Hepatocyte (in vitro differentiated cells): ENCODE measurements at regions not wholly inside any gene's neighbourhood (a gene's known extent, or its start where the extent isn't known, plus 50 kb on each side); places are given as distances from the start of the nearest gene placed in this dataset.

Experiments
- DNase-seq: peaks from one replicate; pipeline ENCODE4 v3.0.0-alpha.2; 2016; ENCODE audit warnings: low spot score
- H2AFZ ChIP-seq: fragments of 200-600 bp; sonication (generic); 2 replicates; pipeline ENCODE4 v1.6.0; 2016; ENCODE audit warnings: antibody characterized with exemption, mild to moderate bottlenecking
- H3K27ac ChIP-seq: fragments of 200-600 bp; sonication (generic); 2 replicates; pipeline ENCODE4 v1.5.1; 2016; ENCODE audit warnings: mild to moderate bottlenecking
- H3K27me3 ChIP-seq: fragments of 200-600 bp; sonication (generic); 2 replicates; pipeline ENCODE4 v1.6.1; 2016
- H3K36me3 ChIP-seq: fragments of 200-600 bp; sonication (generic); replicated peaks from 2 replicates; pipeline ENCODE4 v1.5.1; 2016; ENCODE audit warnings: low read depth; ENCODE audit not compliant: insufficient read depth
- H3K4me1 ChIP-seq: fragments of 200-600 bp; sonication (generic); 2 replicates; pipeline ENCODE4 v1.5.1; 2016; ENCODE audit warnings: mild to moderate bottlenecking, moderate library complexity; ENCODE audit not compliant: insufficient read depth
- H3K4me2 ChIP-seq: fragments of 200-600 bp; sonication (generic); 2 replicates; pipeline ENCODE4 v1.6.0; 2016
- H3K4me3 ChIP-seq: fragments of 200-600 bp; sonication (generic); 2 replicates; pipeline ENCODE4 v1.5.1; 2016; ENCODE audit warnings: mild to moderate bottlenecking
- H3K79me2 ChIP-seq: fragments of 200-600 bp; sonication (generic); 2 replicates; pipeline ENCODE4 v1.6.0; 2017; ENCODE audit warnings: mild to moderate bottlenecking
- H3K9me2 ChIP-seq: fragments of 200-600 bp; sonication (generic); replicated peaks from 2 replicates; pipeline ENCODE4 v1.6.0; 2017; ENCODE audit warnings: mild to moderate bottlenecking; ENCODE audit not compliant: insufficient read depth
- H3K9me3 ChIP-seq: fragments of 200-600 bp; sonication (generic); 2 replicates; pipeline ENCODE4 v1.5.1; 2016; ENCODE audit warnings: low read depth, mild to moderate bottlenecking
- H4K20me1 ChIP-seq: fragments of 200-600 bp; sonication (generic); 2 replicates; pipeline ENCODE4 v1.6.0; 2016; ENCODE audit warnings: mild to moderate bottlenecking; ENCODE audit not compliant: insufficient read depth, poor library complexity, severe bottlenecking
- EZH2 ChIP-seq: fragments of 200-600 bp; sonication (generic); IDR thresholded peaks from 2 replicates; pipeline ENCODE4 v1.6.1; 2016; ENCODE audit warnings: antibody characterized with exemption, mild to moderate bottlenecking, borderline replicate concordance
- EZH2phosphoT487 ChIP-seq: fragments of 200-600 bp; sonication (generic); IDR thresholded peaks from one replicate; pipeline ENCODE4 v1.6.1; 2018; ENCODE audit warnings: antibody characterized with exemption, mild to moderate bottlenecking, low read depth, moderate library complexity; ENCODE audit not compliant: unreplicated experiment, severe bottlenecking
- WGBS: methylation state at CpG from one replicate; pipeline ENCODE4 v1.1.6; 2016; ENCODE audit warnings: low lambda C conversion rate; ENCODE audit errors: missing lambda C conversion rate; 5-methylcytosine and 5-hydroxymethylcytosine counted together
- TF ChIP-seq, protein P1 (sequence below): fragments of 200-600 bp; sonication (generic); IDR thresholded peaks from 2 replicates; pipeline ENCODE4 v1.5.1; 2016; ENCODE audit warnings: antibody characterized with exemption, mild to moderate bottlenecking; ENCODE audit not compliant: poor library complexity

DNA sequence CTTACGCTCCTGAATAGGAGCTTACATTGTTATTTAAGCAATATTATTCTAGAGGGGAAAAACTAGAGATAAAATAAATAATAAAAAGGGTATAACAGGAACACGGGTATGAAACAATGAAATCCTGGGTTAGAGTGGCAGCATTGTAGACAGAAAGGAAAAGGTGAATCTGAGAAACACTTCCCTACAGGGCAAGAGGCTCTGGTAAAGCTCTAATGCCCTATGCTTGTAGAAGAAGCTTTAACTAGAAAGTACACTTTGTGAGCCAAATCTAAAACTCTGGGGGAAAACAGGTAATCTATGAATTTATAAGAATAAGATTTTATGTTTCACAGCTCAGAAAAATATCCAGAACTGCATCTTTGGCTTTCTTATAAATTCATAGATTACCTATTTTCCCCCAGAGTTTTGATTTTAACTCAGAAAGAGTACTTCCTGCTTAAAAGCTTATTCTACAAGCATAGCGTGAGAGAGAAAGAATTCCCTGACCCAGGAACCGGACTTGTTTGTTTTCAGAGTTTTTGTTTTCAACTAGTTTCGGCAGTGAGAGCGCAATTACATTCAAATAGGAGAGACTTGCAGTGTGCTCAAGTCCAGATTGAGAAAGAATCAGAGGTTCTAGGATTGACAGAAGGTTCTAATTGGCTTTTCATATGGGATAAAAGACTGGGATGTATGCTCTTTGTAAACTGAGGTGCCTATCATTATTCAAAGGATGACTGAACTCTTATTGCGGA is 651.0 kb upstream of the RORB start:
- no peak overlapping the region for H3K4me2 ChIP-seq
- no peak overlapping the region for H3K27ac ChIP-seq
- no peak for DNase-seq
- H3K9me3 ChIP-seq = no peaks in the 10 kb centered on the region
- no peaks in the 10 kb centered on the region for H3K9me2 ChIP-seq
- H3K79me2 ChIP-seq = no peaks in the 10 kb centered on the region
- TF ChIP-seq EZH2 (no peak), EZH2phosphoT487 (no peak)
- TF ChIP-seq, protein P1, sequence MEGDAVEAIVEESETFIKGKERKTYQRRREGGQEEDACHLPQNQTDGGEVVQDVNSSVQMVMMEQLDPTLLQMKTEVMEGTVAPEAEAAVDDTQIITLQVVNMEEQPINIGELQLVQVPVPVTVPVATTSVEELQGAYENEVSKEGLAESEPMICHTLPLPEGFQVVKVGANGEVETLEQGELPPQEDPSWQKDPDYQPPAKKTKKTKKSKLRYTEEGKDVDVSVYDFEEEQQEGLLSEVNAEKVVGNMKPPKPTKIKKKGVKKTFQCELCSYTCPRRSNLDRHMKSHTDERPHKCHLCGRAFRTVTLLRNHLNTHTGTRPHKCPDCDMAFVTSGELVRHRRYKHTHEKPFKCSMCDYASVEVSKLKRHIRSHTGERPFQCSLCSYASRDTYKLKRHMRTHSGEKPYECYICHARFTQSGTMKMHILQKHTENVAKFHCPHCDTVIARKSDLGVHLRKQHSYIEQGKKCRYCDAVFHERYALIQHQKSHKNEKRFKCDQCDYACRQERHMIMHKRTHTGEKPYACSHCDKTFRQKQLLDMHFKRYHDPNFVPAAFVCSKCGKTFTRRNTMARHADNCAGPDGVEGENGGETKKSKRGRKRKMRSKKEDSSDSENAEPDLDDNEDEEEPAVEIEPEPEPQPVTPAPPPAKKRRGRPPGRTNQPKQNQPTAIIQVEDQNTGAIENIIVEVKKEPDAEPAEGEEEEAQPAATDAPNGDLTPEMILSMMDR = no peak
- no peak overlapping the region for H3K4me3 ChIP-seq
- 56% methylated on average over 7 of the region's 7 CpGs for WGBS
- no peak overlapping the region for H2AFZ ChIP-seq
- H3K27me3 ChIP-seq = no peaks in the 10 kb centered on the region
- H3K36me3 ChIP-seq = no peaks in the 10 kb centered on the region
- H4K20me1 ChIP-seq = no peaks in the 10 kb centered on the region
- H3K4me1 ChIP-seq = no peaks in the 10 kb centered on the region

DNA sequence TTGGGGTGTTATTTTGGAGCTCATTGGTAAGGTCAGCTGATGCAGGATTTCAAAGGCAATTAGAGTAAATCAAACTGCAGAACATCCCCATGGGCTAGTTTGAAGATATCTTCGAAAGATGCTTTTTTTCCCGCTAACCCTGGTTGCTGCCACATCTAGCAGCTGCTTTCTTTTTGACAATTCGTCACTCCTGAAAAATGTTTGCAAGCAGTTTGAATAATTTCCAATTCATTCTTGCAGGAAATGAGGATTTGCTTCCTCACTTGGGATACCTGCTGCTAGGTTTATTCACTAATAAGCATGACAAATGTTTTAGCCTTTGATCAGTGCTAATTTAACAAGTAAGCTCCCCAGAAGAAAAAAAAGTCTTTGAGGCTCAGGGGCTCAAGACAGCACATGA is 649.6 kb upstream of the RORB start:
- no peak overlapping the region for H2AFZ ChIP-seq
- no peaks in the 10 kb centered on the region for H4K20me1 ChIP-seq
- H3K4me2 ChIP-seq = no peak overlapping the region
- no peak overlapping the region for H3K27ac ChIP-seq
- DNase-seq = no peak
- H3K4me1 ChIP-seq = no peaks in the 10 kb centered on the region
- H3K36me3 ChIP-seq = no peaks in the 10 kb centered on the region
- no peaks in the 10 kb centered on the region for H3K27me3 ChIP-seq
- no peaks in the 10 kb centered on the region for H3K79me2 ChIP-seq
- TF ChIP-seq, protein P1 = no peak
- TF ChIP-seq EZH2phosphoT487 (no peak), EZH2 (no peak)
- H3K9me2 ChIP-seq = no peaks in the 10 kb centered on the region
- no peak overlapping the region for H3K4me3 ChIP-seq
- WGBS = 23% methylated on average over 3 of the region's 3 CpGs
- no peaks in the 10 kb centered on the region for H3K9me3 ChIP-seq

DNA sequence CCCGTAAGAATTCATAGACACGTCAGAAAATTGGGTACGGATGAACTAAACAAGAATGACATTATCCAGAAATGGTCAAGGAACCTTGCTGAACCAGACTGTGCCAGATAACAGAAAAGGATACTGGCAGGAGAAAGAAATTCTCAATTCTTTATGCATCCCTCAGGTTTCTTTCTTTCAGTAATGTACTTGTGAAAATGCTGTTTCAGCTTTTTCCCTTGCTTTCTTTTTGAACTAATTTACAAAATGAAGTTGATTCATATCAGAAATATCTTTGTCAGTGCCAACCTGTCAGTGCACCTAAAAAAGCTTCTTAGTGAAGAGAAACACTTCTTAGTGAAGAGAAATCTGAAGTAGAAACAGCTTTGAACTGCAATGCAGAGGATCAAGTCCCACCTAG is 643.6 kb upstream of the RORB start:
- H3K4me2 ChIP-seq = no peak overlapping the region
- no peaks in the 10 kb centered on the region for H3K9me2 ChIP-seq
- H3K27me3 ChIP-seq = no peaks in the 10 kb centered on the region
- H4K20me1 ChIP-seq = no peaks in the 10 kb centered on the region
- H3K9me3 ChIP-seq = no peaks in the 10 kb centered on the region
- H2AFZ ChIP-seq = no peak overlapping the region
- no peak overlapping the region for H3K4me3 ChIP-seq
- no peaks in the 10 kb centered on the region for H3K4me1 ChIP-seq
- no peak overlapping the region for H3K27ac ChIP-seq
- no peak for DNase-seq
- 60% methylated on average over 3 of the region's 3 CpGs for WGBS
- no peak for TF ChIP-seq EZH2phosphoT487
- no peaks in the 10 kb centered on the region for H3K36me3 ChIP-seq
- no peaks in the 10 kb centered on the region for H3K79me2 ChIP-seq

DNA sequence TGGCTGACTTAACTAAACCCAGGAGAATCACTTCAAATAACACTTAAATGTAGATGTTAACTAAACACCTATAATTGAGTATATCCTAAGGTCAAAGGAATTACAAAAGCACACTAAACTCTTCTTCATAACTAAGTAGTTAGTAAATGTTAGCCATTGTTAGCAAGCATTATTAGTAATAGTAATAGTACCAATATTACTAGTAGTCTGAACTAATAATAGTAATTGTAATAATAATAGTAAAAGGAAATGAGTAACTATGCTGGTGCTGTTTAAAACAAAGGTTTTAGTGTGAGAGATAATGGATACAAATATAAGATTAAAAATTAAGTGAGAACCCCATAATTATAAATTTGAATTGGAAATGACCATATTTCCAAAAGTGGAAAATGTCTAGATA is 641.9 kb upstream of the RORB start:
- no peak for DNase-seq
- Histone ChIP-seq H3K4me3 (no peak overlapping the region), H2AFZ (no peak overlapping the region), H3K36me3 (no peaks in the 10 kb centered on the region), H3K4me2 (no peak overlapping the region), H3K9me2 (no peaks in the 10 kb centered on the region), H3K79me2 (no peaks in the 10 kb centered on the region), H3K9me3 (no peaks in the 10 kb centered on the region), H3K4me1 (no peaks in the 10 kb centered on the region), H3K27ac (no peak overlapping the region), H3K27me3 (no peaks in the 10 kb centered on the region), H4K20me1 (no peaks in the 10 kb centered on the region)
- TF ChIP-seq EZH2 (no peak), EZH2phosphoT487 (no peak)
- TF ChIP-seq, protein P1 = no peak
